ENCODE measurements at regions not wholly inside any gene's neighbourhood (a gene's known extent, or its start where the extent isn't known, plus 50 kb on each side); places are given as distances from the start of the nearest gene placed in this dataset.

DNA sequence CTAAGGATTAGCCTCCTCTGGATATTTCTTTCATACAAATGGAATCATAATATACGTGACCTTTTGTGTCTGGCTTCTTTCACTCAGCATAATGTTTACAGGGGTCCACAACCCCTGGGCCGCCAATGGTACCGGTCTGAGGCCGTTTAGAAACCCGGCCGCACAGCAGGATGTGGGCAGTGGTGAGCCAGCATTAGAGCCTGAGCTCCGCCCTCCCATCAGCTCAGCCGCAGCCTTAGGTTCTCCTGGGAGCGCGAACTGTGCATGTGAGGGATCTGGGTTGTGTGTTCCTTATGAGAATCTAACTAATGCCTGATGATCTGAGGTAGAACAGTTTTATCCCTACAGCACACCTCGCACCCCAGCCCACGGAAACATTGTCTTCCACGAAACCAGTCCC lies 229.7 kb downstream of the ICE1 start:
- no peak for DNase-seq

DNA sequence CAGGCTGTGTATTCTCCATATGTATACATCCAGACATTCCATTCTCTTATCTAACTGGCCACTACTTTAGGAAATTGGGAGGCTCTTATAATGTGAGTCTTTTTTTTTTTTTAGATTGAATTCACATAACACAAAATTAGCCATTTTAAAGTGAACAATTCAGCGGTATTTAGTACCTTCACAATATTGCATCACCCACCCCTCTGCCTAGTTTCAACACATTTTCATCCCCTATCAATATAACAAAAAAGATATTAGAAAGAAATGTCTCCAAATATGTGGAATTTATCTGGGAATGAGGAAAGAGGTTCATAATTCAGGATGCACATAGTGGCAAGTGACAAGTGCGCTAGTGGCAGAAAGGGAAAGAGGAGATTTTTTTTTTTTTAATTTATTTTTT lies 228.5 kb downstream of the ICE1 start:
- no peak for DNase-seq

DNA sequence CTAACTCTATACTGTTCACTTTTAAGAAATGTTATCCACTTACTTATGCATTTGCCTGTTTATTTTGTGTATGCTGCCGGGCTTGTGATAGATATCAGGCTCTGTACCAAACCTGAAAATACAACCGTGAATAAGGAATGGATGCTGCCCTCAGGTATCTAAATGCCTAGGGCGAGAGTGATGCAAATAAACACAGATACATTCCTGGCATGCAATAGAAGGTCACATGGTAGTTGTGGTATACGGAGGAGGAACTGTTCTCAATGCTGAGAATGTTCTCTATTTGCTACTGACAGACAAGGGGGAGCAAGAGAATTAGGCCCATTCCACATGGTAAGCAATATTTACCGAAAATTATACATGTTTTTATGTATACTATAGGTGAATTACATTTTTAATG lies 227.8 kb downstream of the ICE1 start:
- no peak for DNase-seq

DNA sequence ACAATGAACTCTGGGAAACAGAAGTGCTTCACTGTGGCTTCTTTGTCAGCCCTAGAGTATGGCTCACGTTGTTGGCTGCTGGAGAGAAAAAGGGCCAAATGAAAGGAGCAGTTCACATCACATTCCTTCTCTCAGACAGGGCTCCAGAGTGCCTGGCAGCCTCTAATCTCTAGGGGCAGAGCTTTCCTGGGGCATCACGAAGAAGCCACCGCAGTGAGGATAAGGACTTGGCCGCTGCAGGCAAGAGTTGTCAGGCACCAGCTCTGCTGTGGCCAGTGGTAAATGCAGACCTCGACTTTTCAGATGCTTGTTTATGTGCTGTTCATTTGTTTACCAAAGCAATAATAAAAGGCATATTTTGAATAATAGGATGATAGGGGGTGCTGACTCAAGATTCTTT lies 227.2 kb downstream of the ICE1 start:
- DNase-seq, result no peak

DNA sequence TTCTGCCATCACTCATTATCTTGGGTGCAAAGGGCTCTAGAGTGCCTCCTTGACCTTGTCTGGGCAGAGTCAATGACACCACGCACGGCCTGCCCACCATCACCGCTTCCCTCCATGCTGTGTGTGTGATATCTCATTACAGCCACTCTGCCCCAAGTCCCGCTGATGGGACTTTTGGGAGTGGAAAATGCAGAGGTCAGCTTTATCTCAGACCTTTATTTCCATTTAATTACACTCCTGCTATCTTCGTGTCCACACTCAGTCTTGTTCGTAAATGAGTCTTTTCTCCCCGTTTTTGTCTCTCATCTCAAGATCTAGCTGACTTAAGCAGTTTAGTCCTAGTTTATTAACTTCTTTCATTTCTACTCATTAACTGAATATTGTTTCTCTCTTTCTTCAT lies 226.2 kb downstream of the ICE1 start:
- no peak for DNase-seq

DNA sequence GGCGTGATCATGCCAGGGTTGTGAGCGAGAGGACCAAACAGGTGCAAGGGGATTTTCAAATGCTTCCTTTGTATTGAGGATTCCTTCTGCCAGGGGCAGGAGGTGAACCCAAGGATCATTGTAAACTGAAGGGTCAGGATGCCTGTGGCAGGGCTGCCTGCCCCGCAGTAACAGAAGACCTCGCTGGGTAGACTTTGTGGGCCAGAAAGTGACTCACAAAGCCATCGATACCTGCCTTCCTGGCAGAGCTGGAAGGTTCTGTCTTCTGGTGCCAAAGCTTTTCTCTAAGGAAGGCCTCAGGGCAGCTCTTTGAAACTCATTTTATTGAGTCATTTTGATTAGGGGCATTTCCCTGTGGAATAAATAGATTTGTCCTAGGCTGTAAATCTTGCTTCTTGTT lies 223.4 kb downstream of the ICE1 start:
- DNase-seq, result no peak

DNA sequence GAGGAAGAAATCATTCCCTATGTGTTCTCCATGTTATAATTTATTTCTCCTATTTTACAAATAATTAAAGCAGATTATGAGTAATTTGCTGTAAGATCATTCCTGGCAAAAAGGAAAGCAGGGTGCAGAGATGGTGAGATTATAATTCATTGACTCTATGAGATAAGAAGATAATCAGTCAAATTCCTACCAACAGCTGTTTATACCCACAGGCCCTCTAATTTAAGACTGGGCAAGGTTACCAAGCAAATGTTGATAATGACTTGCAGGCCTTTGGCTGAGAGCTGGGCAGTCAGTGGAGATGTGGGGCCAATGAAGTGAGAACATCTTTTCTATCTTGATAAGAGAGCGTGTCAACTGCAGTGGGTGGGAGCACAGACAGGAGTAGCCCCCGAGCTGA lies 222.7 kb downstream of the ICE1 start:
- no peak for DNase-seq

DNA sequence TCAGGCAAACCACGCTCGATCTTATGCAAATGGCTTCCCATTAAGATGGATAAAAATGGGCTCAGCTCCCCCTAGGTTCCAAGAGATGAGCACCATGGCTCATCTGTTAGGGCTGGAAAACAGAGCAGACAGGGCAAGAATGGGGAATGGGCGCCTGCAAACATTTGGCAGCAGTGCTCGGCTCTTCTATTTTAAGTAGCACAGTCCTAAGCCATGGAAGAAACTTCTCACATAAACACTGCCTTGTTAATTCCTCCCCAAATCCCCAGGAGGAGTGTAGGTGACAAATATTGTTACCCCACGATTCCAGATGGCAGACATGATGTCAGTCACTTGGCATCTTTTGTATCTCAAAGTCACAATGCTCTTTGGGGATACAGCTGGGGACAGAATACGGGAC lies 221.8 kb downstream of the ICE1 start:
- no peak for DNase-seq

DNA sequence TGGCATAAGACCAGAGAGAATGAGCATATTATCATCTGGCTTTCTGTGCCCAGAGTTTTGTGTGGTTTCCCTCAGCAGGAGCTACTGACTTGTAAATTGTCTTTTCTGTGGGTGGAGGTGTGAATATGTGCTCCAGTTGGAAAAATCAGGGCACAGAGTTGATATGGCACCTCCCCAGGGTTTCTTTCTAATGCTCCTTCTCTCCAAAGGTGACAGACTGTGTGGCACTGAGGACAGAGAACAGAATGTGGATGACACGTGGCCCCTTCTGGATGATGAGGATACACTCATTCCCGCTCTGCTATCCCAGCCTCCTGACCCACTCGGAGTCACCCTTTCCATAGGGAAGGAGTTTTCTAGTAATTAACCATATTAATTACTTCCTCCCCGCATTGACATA lies 221.0 kb downstream of the ICE1 start:
- no peak for DNase-seq

DNA sequence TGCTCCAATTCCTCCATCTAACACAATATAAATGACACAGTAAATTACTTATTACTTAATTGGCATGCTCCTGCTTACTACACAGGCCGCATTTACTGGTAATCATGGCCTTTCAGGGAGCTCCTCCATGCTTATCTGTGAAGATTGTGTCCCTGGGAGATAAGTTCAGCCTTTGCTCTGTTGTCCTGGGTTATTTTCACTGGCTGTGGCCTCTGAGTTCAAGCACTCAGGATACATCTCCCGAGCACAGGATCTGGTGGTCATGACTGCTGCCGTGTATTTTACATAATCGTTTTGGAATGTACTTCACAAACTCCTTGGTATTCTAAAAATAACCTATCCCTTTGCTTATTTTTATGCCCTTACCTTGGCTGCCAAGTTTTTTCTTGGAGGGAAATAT lies 215.7 kb downstream of the ICE1 start:
- DNase-seq, result no peak

DNA sequence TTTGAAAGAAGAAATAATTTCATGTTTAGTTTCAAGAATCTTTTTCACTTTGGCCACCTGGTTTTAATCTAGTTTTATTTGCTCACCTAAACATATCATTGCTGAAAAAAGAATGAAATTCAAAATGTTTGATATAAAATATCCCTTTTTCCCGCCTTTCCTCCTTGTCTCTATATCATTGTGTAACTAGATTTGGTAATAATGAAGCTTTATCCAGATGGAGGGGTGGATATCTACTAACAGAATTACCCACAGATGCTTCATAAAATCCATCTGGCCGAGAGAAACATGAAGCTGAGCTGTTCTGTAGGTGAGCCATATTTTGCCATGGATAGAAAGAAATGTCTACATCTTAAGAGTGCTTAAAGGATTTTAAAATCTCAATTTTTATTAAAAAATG lies 214.7 kb downstream of the ICE1 start:
- DNase-seq, result no peak

DNA sequence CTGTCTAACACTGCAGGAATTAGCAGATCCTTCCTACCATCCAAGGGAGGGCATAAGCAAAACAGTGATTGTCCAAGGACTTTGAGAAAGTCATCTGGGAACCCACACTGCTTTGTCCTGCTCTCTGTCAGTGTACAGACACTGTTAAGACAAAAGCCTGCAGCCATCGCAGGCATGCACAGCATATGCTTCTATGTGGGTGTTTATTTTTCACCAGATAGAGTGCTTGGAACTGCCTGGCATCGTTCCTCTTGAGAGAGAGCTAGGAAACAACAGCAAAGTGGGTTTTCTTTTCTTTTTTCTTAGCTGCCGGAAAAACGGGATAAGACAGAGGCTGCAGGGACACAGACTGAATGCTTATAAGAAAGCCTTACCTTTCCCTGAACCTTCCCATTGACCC lies 212.3 kb downstream of the ICE1 start:
- no peak for DNase-seq

DNA sequence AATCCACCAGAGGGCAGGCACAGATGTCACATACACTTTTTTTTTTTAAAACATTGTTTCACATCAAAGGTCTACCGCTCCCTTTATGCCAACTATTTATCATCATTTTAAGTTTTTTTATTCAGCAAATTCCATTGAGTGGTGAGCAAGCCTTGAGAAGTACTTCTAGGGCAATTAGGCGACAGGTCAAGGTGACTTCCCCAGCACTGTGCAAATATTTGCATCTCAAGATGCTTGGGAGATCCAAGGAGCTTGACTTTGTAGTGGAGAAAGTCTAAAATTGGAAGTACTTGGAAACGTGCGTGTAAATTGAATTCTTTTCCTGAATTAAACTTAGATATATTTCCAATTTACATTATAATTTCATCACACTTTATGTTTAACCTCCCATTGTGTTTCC lies 211.1 kb downstream of the ICE1 start:
- DNase-seq, result no peak

DNA sequence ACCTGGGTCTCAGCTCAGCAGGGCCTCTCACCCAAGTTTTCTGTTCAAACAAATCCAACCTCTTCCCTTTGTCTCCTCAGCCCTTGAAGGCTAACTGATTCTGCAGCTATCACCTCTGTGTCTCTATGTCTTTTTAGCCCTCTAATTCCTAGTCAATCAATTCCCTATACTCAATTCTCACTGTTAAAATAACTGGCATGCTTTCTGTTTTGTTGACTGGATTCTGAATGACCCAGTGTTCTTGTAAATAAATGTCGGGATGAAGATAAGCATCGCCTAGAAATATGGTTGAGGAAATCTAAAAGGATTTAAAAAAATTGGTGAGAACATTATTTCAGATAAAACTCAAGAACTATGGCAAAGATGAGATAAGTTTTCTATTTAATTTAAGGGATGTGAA lies 210.2 kb downstream of the ICE1 start:
- DNase-seq, result no peak

DNA sequence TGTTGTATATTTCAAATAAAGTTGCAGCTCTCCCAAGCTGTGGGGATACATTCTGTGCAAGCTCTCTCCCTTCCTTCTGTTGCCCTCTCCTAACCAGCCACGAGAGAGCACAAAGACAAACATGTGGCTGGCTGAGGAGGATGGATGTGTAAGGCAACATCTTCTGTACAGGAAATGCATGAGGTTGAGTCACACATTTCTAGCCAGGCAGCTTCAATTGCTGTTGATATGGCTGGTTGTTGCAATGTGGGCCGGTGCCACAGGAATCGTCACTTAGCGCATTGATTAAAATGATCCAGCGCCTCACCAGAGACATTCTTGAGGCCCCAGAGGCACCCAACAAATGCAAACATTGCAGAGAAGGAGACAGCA lies 207.1 kb downstream of the ICE1 start:
- no peak for DNase-seq

DNA sequence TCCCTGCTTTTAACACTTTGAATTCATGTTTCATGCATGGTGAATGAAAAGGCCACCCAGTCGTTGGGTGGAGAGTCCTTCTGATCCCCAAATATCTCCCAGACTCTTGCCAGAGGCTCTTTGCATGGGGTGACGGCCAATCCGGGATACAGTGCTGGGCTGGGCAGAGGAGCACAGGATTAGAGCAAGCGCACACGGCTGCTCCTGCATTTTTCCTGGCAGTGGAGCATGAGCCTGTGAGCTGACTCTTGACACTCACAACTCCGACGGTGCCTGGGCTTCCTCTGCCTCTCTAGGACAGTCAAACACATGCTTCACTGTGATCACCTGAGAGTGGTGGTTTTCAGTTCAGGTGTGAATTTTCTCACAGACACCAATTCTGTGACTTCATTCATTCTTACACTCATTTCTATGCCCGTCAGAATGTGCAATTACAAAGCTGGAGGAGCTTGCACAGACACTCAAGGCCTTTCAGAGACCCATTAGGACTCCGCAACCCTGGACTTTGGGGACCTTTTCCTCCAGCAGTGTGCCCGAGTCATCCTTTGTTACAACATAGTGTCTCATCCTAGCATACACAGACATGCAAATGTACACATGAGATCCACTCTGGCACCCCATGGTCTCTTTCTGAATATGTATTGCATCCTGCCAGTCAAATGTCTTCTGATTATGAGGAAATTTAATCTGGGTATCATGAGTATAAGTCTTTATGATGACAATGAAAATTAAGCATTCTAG lies 206.6 kb downstream of the ICE1 start:
- no peak for DNase-seq

DNA sequence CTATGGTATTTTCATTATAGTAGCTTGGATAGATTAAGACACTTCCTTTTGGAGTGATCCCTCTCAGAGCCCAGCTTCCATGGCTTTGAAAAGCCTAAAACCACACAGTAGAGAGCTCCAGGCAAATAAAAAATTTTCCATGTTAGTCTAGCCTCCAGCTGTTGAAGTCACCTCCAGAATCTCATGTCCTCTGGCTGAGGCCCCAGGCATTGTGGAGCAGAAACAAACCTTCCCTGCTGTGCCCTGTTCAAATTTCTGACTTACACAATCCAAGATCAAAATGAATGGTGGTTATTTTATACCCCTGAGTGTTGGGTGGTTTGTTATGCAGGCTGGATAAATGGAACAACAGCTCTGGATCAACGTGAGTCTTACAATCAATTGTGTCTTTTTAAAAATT lies 203.9 kb downstream of the ICE1 start:
- no peak for DNase-seq

DNA sequence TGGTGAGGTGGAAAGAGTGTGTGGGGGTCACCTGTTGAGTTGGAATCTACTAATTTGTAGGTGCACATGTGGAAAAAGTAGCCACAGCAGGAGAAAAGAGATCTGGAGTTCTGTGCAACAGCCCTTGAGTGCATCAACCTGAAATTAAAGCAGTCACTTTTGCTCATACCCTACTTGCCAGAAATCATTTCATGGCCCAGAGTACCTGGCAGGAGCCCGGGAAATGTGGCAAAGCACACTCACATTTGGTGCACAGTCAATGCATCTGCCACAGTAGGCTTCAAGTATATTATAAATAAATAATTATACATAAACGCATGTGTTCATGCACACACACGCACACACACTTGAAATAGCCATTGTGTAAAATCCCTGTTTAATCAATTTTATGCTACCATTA lies 203.0 kb downstream of the ICE1 start:
- no peak for DNase-seq

DNA sequence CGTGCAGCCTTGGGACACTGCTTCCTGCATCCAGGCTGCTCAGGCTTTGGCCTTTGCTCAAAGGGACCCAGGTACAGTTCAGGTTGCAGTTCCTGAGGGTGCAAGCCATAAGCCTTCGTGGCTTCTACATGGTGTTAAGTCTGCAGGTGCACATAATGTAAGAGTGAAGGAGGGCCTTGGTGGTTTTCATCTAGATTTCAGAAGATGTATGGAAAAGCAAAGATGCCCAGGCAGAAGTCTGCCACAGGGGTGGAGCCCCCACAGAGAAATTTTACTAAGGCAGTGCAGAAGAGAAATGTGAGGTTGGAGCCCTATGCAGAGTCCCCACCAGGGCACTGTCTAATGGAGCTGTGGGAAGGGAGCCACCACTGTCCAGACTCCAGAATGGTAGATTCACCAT lies 200.9 kb downstream of the ICE1 start:
- DNase-seq, result no peak

DNA sequence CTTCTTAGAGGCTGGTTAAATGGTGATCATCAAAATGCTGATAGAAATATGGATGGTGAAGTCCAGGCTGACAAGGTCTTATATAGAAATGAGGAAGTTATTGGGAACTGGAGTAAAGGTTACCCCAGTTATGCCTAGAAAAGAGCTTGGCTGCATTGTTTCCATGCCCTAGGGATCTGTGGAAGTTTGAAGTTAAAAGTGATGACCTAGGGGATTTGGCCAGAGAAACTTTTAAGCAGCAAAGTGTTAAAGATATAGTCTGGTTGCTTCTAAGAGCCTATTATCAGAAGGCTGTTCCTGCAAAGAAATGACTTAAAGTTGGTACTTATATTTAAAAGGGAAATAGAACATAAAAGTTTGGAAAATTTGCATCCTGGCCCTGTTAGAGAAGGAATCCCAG lies 200.3 kb downstream of the ICE1 start:
- no peak for DNase-seq

DNA sequence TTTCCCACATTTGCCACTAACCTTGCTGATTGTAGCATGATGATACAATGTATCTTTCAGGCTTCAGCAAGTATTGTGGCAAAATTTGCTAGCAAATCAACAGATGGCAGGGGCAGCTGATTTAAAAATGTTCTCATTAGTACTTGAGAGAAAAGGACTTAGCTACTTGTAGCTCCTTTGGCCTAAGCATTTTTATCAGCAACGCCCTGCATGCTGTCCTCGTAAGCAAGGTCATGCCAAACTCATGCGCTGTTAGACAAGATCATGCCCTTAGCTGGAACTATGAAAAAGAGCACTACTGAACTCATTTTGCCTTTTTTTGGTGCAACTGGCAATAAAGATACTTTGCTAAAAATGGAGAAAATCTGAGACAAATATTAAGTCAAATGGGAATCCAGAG lies 197.1 kb downstream of the ICE1 start:
- no peak for DNase-seq

DNA sequence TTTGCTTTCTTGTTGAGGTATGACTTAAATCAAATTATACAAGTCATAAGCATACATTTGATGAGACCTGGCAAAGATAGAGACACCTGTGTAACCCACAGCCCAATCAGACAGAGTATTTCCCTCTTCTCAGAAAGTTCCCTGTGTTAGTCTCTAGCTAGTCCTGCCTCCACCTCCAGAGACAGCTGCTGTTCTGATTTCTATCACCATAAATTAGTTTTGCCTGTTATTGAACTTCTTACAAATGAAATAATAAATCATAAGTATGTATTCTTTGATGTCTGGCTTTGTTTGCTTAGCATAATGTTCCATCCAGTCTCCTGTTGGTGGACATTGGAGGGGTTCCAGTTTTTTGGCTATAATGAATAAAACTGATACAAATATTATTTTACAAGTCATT lies 194.5 kb downstream of the ICE1 start:
- DNase-seq, result no peak

DNA sequence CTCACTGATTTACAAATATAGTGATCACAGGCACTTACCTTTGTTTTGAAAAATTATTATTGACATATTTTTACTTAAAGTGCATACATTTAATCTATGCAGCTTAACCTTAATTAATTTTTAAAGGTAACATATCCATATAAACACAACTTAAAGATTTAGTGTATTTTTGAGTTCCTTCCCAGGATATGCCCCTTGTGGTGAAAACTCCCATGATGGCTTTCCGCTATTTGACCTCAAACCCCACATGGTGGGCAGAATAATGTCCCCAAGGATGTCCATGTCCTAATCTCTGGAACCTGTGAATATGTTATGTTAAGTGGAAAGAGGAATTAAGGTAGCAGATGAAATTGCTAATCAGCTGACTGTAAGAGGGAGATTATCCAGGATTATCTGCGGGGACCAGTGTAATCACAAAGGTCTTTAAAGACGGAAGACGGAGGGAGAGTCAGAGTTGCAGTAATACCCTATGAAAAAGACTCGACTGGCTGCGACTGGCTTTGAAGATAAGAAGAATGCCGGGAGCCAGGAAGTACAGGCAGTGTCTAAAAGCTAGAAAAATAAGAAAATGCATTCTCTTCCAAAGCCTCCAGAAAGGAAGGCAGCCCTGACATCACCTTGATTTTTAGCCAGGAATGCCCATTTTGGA lies 193.9 kb downstream of the ICE1 start:
- no peak for DNase-seq

DNA sequence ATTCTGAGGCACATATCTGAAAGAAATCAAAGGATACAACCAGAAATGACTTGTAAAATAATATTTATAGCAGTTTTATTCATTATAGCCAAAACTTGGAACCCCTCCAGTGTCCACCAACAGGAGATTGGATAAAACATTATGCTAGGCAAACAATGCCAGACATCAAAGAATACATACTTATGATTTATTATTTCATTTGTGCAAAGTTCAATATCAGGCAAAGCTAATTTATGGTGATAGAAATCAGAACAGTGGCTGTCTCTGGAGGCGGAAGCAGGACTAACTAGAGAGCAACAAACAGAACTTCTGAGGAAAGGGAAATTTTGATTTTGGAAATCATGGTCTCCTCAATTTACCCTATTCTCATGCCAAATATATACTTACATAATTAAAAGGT lies 193.1 kb downstream of the ICE1 start:
- no peak for DNase-seq

DNA sequence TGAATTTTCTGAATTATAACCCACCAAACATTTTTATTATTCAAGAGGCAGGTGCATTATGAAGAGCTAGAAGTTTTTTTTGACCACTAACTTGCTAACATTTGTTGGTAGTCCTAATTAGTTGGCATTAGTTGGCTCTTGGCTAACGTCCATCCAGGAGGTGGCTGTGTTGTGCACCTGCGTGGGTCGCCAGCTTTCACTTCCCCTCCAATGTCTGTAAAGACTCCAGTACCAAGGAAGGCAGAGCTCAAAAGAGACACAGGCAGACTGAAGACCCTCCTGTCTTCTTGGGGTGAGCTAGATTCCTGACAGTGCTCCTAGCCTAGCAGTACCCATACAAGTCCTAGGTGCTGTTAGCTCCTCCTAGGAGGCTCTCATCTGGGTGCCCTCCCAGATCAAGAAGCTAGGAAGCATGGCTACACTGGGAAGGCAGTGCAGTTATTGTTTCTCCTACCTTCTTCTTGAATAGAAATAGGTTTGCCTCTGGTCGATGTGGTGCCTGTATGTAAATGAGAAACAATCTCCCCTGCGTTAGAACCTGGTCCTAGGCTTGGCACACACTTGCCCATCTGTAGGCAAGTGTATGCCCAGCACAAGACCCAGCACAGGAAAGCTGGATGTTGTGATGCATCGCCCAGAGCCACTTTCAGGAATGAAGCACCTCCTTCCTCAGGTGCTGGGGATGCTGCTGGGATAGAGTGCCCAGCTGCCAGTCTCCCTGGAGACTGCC lies 190.9 kb downstream of the ICE1 start:
- DNase-seq, result no peak

Measured in MV-4-11 (cell line).